ENCODE measurements at regions not wholly inside any gene's neighbourhood (a gene's known extent, or its start where the extent isn't known, plus 50 kb on each side); places are given as distances from the start of the nearest gene placed in this dataset.

DNA sequence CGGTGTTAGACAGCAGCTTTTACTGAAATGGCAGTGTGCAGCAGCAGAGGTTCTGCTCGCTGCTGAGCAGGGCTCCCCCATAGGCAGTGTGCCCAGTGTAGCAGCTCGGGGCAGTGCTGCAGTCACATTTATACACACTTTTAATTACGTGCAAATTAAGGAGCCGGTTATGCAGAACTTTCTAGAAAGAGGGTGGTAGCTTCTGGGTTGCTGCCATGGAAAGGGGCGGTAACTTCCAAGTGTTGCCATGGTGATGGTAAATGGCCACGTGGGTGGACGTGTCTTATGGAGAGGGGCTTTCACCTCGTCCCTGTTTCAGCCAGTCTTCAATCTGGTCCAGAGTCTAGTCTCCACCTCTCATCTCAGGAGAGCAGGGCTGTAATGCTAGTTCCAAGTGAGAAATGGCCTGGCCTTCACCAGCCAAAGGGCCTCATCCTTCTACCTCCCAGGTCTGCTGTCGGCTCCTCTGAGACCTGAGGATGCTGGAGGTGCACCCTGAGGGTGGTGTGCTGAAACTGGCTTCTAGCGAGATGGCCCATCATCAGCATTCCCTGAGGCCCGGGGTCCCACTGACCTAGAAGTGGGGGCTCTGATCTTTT, 180.5 kb upstream of the PMEPA1 start:
- no peak for FAIRE-seq

DNA sequence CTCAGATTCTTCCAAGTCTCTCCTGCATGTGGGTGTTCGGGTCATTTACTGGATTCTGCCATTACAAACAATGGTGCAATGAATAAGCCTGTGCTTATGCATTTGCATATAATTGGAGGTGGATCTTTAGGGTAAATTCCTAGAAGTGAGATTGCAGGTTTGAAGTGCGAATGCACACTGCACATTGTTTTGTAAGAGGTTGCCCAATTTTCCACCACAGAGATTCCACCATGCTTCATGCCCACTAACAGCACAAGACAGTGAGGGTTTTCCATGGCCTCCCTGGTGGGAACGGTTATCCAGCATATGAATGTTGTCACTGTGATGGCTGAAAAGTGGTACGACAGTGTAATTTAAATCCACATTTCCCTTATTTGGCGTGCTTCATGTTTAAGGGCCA, 178.8 kb upstream of the PMEPA1 start:
- no peak for FAIRE-seq

DNA sequence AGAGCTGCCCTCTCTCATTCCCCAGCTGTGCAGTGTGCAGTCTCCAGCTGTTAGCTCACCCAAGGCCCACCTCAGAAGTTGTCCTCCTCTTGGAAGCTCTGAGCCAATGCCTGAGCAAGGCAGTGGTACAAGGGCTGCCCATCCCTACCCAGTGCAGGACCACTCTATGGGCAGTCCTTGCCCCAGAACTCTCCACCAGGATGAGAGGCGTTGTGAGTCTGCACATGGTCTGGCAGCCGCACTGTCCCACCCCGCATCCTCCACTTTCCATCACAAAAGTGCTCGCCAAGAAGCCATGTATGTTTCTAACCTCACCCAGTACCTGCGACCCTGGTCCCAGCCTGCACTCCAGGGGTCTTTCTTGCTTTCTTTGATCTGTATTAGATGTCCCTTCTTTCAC, 175.1 kb upstream of the PMEPA1 start:
- FAIRE-seq: no peak

DNA sequence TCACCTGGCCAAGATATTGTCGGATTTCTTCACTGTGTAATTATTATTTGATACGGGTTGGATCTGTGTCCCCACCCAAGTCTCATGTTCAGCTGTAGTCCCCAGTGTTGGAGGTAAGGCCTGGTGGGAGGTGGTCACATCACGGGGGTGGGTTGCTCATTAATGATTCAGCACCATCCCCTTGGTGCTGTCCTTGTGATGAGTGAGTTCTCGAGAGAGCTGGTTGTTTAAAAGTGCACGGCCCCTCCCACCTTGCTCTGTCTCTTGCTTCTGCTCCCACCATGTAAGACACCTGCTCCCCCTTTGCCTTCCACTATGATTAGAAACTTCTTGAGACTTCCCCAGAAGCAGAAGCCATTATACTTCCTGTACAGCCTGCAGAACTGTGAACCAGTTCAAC, 173.9 kb upstream of the PMEPA1 start:
- FAIRE-seq: no peak

DNA sequence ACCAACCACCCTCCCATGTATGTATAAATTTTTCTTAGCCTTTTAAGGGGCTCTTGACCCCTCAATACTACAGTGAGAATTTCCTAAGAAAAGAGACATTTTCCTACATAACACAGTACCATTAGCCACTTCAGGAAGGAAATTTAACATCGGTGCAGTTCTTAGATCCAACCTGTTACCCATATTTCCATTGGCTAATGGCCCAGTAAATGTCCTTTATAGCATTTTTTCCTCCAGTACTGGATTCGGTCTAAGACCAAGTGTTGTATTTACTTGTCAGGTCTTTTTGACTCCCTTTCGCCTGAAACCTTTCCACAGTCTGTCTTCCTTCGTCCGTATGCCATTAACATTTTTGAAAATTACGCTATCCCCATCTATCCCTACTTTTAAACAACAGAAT, 173.4 kb upstream of the PMEPA1 start:
- no peak for FAIRE-seq

DNA sequence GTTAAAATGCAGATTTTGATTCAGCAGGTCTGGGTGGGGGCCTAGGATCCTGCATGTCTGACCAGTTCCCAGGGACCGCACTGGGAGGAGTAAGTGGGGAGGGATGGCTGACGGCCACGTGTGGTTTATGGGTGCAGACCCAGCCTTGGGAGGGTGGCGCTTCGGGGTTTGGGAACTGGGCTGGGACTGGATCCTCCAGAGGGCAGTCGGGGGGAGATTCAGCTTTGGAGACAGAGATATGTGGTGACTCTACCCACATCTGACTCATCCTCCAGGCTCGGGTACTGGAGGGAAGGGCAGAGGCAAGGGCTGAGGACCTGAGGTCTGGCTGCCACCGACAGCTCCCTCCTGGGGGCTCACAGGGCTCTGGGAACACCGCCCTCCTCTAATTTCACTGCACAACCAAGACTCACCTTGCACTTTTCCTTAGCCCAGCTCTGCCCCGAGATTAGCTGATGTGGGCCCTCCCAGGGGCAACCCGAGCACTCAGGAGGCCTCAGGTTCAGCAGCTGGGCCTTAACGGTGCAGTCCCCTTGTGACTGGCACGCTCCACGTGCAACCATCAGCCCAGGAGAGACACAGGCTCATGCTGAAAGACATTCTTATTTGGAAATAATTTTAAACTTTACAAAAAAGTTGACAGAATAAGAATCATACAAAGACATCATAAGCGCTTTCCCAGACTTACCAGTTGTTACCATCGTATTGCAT, 172.8 kb upstream of the PMEPA1 start:
- no peak for FAIRE-seq

DNA sequence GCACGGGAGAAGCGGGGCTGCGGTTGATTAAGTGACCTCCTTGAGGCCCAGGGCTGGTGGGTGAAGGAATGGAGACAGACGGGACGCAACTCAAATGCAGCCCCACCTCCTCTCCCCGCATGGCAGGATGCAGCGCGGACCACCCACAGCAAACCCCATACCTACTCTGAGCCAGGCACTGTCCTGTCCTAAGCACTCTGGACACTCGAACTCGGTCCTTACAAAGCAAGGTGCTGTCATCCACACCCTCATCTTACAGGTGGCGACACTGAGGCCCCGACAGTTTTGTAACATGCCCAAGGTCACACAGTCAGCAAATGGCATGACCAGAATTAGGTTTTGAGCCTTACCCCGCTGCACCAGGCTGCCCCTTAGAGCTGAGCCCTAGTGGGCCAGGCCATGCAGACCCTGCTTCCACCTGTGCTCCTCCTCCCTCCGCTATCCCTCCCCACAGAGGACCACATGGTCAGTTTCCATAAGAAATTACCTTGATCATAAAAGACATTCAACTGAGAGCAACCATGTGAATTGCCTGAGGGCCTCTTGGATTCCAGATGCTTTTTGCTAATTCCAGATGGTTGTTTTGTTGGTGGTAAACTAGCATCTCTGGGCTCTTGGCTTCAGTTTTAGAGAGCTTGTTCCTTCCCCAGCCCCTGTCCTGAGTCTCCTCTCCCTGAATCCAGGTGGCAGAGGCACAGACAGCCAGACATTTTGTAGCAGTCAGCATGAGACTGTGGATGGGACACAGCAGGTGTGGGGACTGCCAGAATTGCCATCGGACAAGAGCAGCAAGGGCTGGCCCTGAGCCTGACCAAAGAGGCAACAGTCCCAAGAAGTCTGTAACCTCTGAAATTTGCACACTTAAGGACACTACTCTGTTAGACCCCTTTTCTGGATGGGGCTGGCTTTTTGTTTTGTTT, 171.9 kb upstream of the PMEPA1 start:
- no peak for FAIRE-seq

DNA sequence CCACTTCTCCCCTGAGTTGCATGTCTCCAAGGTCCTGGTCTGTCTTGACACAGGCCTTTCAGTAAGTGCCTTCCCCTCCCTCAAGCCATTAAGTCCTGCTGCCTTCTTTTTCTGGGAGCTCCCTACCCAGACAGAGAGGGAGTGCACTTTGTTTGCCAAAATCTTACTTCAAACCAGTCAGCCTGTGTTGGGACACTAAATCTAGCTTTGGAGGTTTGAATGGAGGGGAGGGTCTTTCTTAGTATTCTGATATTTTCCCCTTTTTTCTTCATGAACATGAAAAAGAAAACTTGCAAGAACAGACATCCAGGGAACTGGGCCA, 170.7 kb upstream of the PMEPA1 start:
- no peak for FAIRE-seq

DNA sequence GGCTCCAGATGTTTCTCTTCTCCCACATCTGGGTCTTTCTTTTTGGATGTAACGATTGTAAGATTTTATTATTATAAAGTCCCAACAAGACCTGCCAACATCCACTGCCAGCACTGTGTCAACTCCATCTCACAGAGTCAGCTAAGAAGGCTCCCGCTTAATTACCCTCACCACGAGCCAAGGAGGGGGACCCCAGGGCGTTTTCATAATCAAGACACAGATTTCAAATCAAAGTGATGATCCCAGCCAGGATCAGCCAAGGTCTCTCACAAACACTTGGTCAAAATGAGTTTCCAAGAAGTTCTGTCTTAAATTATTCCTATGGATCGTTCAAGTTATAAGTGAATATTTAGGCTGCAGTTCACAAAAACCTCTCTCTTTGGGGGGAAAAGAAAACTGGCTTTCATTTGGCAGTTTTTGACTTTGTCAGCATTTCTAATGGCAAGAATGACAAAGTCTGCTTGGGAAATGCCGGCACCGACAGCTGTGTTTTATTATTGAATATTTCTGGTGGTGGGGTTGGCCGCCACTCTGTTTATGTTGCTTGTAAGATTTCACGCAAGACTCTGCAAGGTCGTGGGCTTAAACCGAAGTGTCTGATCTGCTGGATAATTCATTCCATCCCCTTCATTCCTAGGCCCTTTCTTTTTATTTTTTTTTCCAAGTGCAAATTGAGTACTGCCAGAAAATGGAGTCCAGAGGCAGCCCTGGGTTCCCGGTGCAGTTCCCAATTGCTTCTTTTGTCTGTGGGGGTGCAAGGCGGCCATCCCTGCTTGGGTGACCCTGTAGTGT, 170.2 kb upstream of the PMEPA1 start:
- no peak for FAIRE-seq

DNA sequence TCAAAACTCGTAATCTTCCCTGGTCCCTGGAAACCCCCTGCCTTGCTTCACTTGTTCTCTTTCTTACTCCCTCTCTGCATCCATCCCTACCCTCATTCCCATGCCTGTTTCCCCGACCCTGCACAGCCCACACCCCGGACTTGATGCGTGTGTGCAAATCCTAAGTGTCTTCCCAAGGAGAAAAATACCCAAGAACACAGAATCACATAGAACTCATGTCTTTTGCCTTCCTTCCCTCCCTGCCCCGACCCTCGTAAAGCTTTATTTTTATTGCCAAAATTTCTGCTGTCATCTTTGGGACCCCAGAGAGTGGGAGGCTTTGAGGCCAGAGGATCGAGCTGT, 169.6 kb upstream of the PMEPA1 start:
- no peak for FAIRE-seq

DNA sequence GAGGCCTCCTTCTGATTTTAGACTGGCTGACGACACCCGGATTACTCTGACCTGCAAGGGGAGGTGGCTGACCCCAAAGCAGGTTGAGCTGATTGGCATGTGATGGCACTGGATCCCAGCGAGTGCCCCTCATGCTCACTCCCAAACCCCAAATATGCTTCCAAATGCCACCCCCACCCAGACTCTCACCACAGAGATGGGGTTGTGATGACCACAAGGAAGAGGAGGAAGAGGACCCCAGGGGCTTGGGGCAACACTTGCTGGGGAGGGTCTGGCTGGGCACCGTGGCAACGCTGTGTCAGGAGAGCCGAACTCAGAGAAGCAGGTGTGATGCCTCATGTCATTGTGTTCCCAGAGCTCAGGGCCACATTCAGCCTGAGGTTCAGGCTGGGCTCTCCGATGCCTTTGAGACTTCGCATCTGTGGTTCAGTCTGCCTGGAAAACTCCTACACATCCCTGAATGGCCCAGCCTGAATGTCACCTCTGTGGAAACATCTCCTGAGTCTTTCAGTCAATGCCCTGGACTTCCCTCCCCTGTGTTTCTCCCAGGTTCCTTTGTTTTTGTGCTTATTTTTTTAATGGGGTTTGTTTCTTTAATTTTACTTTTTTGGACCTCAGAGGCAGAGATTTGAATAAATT, 169.1 kb upstream of the PMEPA1 start:
- FAIRE-seq: no peak

DNA sequence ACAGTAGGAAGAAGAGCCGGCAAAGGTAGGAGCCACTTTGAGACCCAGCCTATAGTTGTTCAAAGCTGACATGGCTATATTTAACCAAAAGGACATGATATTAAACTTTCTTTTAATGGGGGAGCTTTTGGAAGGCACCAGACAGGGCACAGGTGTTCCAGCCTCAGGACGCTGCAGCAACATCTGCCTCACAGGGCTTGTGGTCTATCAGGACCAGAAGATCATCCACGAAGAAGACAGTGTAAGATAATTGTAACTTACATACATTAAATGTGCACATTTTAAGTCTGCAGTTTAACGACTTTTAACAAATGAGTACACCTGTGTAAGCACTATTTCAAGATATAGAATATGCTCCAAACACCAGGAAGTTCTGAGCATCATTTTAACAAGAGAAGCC, 168.2 kb upstream of the PMEPA1 start:
- FAIRE-seq: no peak

DNA sequence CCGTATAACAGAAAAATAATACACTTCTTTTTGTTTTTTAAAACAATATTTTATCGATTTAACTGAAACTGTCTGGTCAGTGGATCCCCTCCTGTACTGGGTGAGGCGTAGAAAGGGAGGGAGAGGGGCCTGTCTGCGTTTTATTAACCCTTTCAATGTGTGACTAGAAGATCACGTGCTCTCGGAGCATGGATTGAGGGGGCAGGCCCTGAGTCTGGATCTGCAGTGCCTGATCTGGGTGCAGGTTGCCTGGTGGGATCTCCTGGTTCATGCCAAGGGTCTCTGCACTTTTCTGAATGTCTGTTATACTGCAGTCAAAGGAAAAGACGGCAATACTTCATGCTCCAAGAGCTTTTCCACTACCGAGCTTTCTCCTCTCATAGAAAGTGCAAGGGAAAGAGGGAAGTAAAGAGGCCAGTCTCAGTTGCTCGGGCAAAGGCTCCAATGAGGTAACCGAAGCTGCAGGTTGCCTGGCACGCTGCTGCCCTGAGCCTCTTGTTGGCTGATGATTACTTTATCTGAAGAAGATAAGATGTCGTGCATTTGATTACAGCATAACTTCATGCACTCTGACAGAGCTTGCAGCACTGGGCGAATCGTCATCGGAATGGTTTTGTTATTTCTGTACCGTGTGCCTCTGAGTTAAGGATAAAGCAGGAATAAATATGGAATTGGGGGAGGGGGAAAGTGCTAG, 167.5 kb upstream of the PMEPA1 start:
- no peak for FAIRE-seq

DNA sequence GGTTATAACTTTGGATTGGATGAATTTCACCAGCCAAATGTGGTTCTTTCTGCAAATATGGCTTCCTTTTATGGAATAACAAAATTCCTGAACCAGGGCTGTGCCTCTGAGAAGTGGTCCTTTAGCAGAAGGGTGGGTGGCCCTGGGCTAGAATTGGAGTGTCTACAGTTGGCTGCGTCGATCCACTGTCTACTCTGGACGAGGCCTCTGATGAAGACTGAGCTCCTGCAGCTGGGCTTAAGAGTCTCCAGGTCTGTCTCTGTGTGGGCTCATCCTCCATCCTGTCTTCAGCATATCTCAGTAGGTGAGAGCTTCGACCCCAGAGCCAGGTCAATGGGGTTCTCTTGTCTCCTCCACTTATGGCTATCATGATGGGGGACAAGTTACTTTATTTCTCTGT, 166.3 kb upstream of the PMEPA1 start:
- FAIRE-seq: no peak

DNA sequence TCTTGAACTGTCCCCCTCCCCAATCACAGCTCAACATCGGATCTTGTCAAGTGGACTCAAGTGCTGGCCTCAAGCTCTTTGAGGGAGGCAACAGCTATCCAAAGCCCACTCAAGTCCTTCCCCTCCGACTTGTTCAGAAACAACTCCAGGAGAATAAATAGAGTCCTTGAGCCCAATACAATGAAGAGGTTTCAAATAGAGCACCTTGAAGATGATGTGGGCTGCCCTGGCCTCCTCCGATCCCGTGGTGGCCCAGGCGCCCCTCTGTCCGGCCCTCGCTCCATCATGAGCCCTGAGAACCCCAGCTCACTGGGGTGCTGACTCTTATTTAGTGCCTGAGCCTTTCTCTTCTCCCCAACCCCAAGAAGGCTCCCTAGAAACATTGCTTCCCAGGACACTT, 164.3 kb upstream of the PMEPA1 start:
- no peak for FAIRE-seq

DNA sequence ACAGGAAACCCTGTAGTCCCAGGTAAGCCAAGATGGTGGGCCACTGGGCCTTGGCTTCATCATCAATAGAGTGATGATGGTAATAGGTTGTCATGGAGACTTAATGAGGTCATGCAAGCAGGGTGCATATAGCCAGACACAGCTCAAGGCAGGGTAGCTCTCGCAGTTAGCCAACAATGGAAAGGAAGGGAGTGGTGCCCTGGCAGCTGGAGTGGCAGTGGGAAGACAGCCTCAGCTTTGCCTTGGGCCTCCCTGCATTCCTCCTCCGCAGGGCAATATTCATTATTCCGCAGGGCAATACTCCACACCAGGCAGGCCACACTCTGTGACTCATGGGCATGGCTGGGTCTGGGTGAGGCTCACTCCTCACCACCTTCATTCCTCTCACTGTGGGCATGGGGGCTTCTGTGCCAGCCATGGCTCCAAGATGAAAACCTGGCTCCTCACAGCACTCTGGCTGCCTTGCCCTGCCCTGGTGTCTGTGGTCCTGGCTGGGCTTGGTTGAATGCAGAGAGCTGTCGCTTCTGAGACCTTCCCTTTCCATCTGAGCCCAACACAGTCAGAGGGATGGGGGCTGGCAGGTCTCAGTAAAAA, 163.1 kb upstream of the PMEPA1 start:
- no peak for FAIRE-seq

DNA sequence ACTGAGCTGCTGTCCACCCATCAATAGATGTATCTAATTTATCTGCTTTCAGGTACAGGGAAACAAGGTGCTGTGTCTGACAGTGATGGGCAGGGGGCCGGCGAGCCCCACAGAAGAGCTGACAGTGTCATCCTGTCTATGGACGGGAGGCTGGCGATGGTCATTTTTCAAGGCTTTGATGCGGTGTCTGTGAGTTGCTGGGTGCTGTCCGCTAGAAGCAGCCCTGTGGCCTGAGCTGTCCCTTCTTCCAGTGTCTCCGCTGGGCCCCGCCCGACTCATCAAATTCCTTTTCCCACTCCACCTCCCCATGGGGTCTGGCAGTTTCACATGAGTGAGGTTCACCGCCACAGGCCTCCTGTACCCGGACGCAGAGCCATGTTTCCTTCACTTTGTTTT, 161.4 kb upstream of the PMEPA1 start:
- FAIRE-seq: no peak

DNA sequence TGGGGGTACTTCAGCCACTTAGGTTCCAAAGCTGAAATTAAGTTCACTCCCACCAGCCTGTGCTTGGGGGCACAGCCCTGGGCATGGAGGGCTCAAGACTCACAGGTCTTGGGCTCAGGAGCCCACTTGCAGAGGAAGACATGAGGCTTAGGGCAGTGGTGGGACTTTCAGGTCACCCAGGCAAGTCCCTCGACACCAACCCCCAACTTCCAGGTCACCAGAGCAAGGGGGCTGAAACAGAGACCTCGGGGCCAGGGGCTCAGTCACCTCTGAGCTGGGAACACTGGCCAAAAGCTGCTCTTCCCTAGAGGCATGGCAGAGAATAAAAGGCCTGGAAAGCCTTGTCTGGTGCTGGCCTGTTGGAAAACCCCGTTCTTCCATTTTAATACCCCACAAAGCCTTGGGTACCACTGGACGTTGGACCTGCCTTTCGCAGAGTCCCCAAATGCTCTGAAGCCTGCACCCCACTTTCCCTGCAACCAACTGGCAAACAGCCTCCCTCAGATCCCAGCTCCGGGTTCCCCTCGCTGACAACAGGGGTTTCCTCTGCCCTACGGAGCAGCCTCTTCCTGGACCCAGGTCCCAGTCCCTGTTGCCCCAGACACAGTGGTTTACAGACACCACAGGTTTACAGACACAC, 160.9 kb upstream of the PMEPA1 start:
- no peak for FAIRE-seq

DNA sequence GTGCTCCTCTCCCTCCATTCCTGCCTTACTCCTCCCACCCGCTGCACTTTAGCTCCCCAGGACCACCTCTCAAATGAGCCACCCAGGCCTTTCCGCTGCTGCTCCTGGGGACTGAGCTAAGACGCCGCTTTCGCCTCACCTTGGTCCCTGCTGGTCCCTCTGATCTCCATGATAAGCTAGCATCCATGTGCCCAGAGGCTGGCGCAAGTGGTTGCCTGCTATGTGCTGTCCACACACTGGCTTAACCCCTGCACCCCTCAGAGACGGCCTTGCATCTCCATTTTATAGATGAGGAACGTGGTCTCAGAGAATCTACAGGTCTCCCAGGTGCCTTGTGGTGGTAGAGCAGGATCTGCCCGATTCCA, 160.1 kb upstream of the PMEPA1 start:
- no peak for FAIRE-seq

DNA sequence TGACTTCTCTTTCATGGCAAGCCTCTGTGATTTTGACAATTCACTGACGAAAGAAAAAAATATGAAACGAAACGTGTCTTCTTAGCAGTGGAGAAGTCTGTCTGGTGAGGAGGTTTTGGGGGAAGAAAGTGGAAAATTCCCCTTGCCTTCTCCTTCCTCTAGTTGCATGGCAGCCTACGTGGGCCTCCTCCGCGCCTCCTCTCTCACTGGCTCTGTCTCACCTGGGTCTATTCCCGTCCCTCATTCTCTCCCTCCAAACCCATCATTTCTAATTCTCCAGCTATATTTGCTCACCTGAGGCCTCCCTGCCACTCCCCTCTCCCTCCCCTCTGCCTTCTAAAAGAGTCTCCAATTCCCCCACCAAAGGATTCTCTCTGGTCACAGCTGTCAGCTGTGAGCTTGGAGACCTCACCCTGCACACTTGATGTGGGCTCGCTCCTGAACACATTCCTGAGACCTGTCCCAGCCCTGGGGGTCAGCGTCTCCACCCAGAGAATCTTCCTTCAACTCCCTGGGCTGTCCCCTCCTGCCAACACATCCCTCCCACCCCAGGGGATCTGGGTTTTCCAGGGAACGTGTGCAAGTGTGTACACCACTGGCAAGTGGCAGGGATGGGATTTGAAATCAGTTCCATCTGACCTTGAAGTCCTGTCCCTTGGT, 159.6 kb upstream of the PMEPA1 start:
- FAIRE-seq: no peak

DNA sequence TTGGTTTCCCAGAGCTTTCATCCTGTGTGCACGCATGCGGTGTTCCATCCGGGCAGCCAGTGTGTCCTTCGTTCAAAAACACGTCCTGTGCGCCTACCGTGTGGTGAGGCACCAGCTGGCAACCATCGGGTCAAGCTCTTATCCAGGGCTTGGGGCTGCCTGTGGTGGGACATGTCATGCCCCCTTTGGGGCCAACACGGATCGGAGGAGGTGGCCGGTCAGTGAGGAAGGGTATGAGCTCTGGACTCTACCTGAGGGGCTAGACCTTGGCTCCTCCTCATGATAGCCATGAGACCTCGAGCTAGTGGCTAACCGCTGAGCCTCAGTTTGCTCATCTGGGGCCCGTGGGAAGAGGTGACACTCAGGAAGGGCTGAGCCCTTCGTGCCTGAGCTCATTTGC, 158.5 kb upstream of the PMEPA1 start:
- FAIRE-seq: no peak

All from A204.1 (cell line).